HG03378 (cell line): ENCODE measurements at regions not wholly inside any gene's neighbourhood (a gene's known extent, or its start where the extent isn't known, plus 50 kb on each side); places are given as distances from the start of the nearest gene placed in this dataset.

Source experiments
- ATAC-seq: cut with Tn5 transposase; IDR thresholded peaks from one replicate; pipeline ENCODE4 v1.9.1; 2021; ENCODE audit warnings: mild to moderate bottlenecking, moderate library complexity; ENCODE audit not compliant: unreplicated experiment

GRCh38 chr4:20351360-20352162 lies 99.9 kb downstream of the SLIT2 start:
- ATAC-seq: no peak

GRCh38 chr4:20352163-20352431 lies 100.4 kb downstream of the SLIT2 start:
- ATAC-seq: no peak

- ATAC-seq: no peak
These were observed 101.9 kb downstream of the SLIT2 start for GRCh38 chr4:20353646-20354045.

GRCh38 chr4:20354120-20354519 lies 102.4 kb downstream of the SLIT2 start:
- ATAC-seq: no peak

GRCh38 chr4:20356565-20356964 lies 104.9 kb downstream of the SLIT2 start:
- no peak for ATAC-seq

- no peak for ATAC-seq
These were observed 106.4 kb downstream of the SLIT2 start for GRCh38 chr4:20358110-20358509.

GRCh38 chr4:20359692-20360091 lies 108.0 kb downstream of the SLIT2 start:
- ATAC-seq: no peak

GRCh38 chr4:20362148-20362547 lies 110.4 kb downstream of the SLIT2 start:
- ATAC-seq: no peak

GRCh38 chr4:20364969-20365368 lies 113.3 kb downstream of the SLIT2 start:
- ATAC-seq: no peak

GRCh38 chr4:20367446-20367845 lies 115.7 kb downstream of the SLIT2 start:
- ATAC-seq: no peak

- no peak for ATAC-seq
These were observed 117.2 kb downstream of the SLIT2 start for GRCh38 chr4:20368926-20369325.

- ATAC-seq: no peak
These were observed 118.6 kb downstream of the SLIT2 start for GRCh38 chr4:20370274-20370673.

- ATAC-seq: no peak
These were observed 124.4 kb downstream of the SLIT2 start for GRCh38 chr4:20376070-20376469.

GRCh38 chr4:20378181-20378580 lies 126.5 kb downstream of the SLIT2 start:
- ATAC-seq: no peak

GRCh38 chr4:20381005-20381404 lies 129.3 kb downstream of the SLIT2 start:
- ATAC-seq: no peak

GRCh38 chr4:20383283-20383682 lies 131.6 kb downstream of the SLIT2 start:
- no peak for ATAC-seq

- ATAC-seq: no peak
These were observed 132.3 kb downstream of the SLIT2 start for GRCh38 chr4:20383969-20384368.

GRCh38 chr4:20384456-20384855 lies 132.8 kb downstream of the SLIT2 start:
- ATAC-seq: no peak

- no peak for ATAC-seq
These were observed 134.5 kb downstream of the SLIT2 start for GRCh38 chr4:20386001-20386740.

GRCh38 chr4:20386906-20387305 lies 135.2 kb downstream of the SLIT2 start:
- ATAC-seq: no peak

GRCh38 chr4:20391198-20391597 lies 139.5 kb downstream of the SLIT2 start:
- ATAC-seq: no peak

- no peak for ATAC-seq
These were observed 140.2 kb downstream of the SLIT2 start for GRCh38 chr4:20391912-20392311.
